ENCODE measurements at regions not wholly inside any gene's neighbourhood (a gene's known extent, or its start where the extent isn't known, plus 50 kb on each side); places are given as distances from the start of the nearest gene placed in this dataset.

DNA sequence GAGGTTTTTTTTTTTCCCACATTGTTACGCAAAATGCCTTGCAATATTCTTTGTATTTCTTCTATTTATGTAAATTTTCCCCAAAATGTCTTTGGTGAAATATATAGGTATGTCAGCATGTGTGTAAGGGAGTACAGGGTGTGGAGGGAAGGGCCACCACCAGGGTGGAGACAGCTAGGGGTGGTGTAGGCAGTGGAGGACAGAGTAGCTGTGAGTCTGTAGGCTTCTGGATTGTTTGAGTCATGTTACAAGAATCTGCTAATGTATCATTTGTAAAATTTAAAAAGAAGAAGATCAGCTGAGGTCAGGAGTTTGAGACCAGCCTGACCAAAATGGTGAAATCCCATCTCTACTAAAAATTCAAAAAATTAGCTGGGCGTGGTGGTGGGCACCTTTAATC is 175.5 kb downstream of the NXNL2 start:
- no peak overlapping the region for H3K4ac ChIP-seq (replicated peaks; ENCODE audit: insufficient read length, low read depth, low read length)
- no peak for FAIRE-seq
- no peaks in the 10 kb centered on the region for H3K9me3 ChIP-seq (ENCODE audit: insufficient read depth in 2 of 2, low read depth in 1 of 2, low read length in 1 of 2)
- H3K9ac ChIP-seq (replicated peaks in 1 of 4; ENCODE audit: extremely low read depth in 1 of 4, low read depth in 3 of 4, low read length in 3 of 4) = no peak overlapping the region
- H3K23ac ChIP-seq (ENCODE audit: insufficient read length) = no peak overlapping the region
- H2BK12ac ChIP-seq (ENCODE audit: low read depth, low read length) = no peak overlapping the region
- no peak overlapping the region for H3K4me3 ChIP-seq (ENCODE audit: extremely low read depth in 1 of 4, insufficient read depth in 2 of 4, low read depth in 3 of 4, low read length in 4 of 4)
- H4K5ac ChIP-seq (ENCODE audit: insufficient read length, low read depth, low read length) = no peak overlapping the region
- peaks cover 3% of the 10 kb centered on the region; the same call in 1 of the 2 replicates for H3K23me2 ChIP-seq (ENCODE audit: low read depth, low read length)
- no peak overlapping the region for H3K27ac ChIP-seq (ENCODE audit: low read depth, low read length)
- H2BK5ac ChIP-seq (ENCODE audit: low read depth, low read length) = no peak overlapping the region
- H2AK5ac ChIP-seq (ENCODE audit: low read depth, low read length) = no peak overlapping the region
- H3K4me1 ChIP-seq (replicated peaks in 1 of 4; ENCODE audit: control insufficient read depth in 3 of 4, insufficient read depth in 4 of 4, low read length in 3 of 4) = no peaks in the 10 kb centered on the region
- no peak for DNase-seq (ENCODE audit: low read depth in 1 of 2, low spot score in 2 of 2)
- H3K4me2 ChIP-seq (ENCODE audit: insufficient read depth in 1 of 2, low read depth in 2 of 2, low read length in 2 of 2) = no peak overlapping the region
- no peak overlapping the region for H2BK15ac ChIP-seq (ENCODE audit: low read length)
- ChIA-PET CTCF (ENCODE audit: partially characterized antibody) (interaction anchor here (0.6 to 1.3 kb wide), 3 partner anchors 11 to 759 kb away, joined by 3 to 5 read pairs (median 3); no protein-coding TSS in a partner anchor), POLR2A (ENCODE audit: partially characterized antibody) (interaction anchor here (0.7 kb wide), 1 partner anchor 279 kb away, joined by 3 read pairs; no protein-coding TSS in a partner anchor)
- TF ChIP-seq TAF1 (IDR thresholded peaks at IDR 0.05; ENCODE audit: low read depth, low read length) (no peak), SIN3A (conservative IDR thresholded peaks at IDR 0.05 in 1 of 2, IDR thresholded peaks at IDR 0.05 in 1 of 2; ENCODE audit: low read depth in 1 of 2, low read length in 2 of 2) (no peak), SIRT6 (IDR thresholded peaks at IDR 0.05; ENCODE audit: low read length) (no peak)
- H4K20me1 ChIP-seq (replicated peaks in 1 of 2; ENCODE audit: control insufficient read depth in 1 of 2, insufficient read depth in 2 of 2, low read length in 2 of 2) = no peaks in the 10 kb centered on the region
- H3K36me3 ChIP-seq (ENCODE audit: control insufficient read depth in 2 of 4, insufficient read depth in 4 of 4, low read length in 3 of 4) = no peaks in the 10 kb centered on the region
- H3K56ac ChIP-seq (replicated peaks; ENCODE audit: insufficient read length, low read depth, low read length) = no peak overlapping the region
- H3K14ac ChIP-seq (ENCODE audit: insufficient read length) = no peak overlapping the region
- H3K18ac ChIP-seq (ENCODE audit: extremely low read depth, low read length) = no peak overlapping the region
- 92% methylated on average over 2 of the region's 2 CpGs; no CpG with 5 or more reads in 1 of the 2 experiments for WGBS, 2 experiments (ENCODE audit: extremely low coverage in 1 of 2, insufficient coverage in 1 of 2, insufficient read length in 1 of 2, insufficient replicate concordance in 2 of 2, low coverage in 1 of 2, low lambda C conversion rate in 2 of 2, missing lambda C conversion rate in 1 of 2)
- no peaks in the 10 kb centered on the region for H3K79me1 ChIP-seq (ENCODE audit: low read depth, low read length)
- no peak overlapping the region for H4K91ac ChIP-seq (replicated peaks; ENCODE audit: insufficient read length, low read length)
- H2AFZ ChIP-seq (ENCODE audit: low read length) = no peak overlapping the region
- no peak overlapping the region for H4K8ac ChIP-seq (ENCODE audit: extremely low read depth, insufficient read depth, low read length)
- no peaks in the 10 kb centered on the region for H3K27me3 ChIP-seq (replicated peaks in 1 of 4; ENCODE audit: control insufficient read depth in 3 of 4, extremely low read depth in 1 of 4, insufficient read depth in 3 of 4, low read length in 3 of 4)
- no peak overlapping the region for H2BK120ac ChIP-seq (replicated peaks; ENCODE audit: low read depth, low read length)
- H3K79me2 ChIP-seq (ENCODE audit: control insufficient read depth in 1 of 2, insufficient read depth in 2 of 2, low read length in 2 of 2) = no peaks in the 10 kb centered on the region
- no peak overlapping the region for H2BK20ac ChIP-seq (ENCODE audit: low read length)

All from H1 (cell line).